A673 (cell line): ENCODE measurements at regions not wholly inside any gene's neighbourhood (a gene's known extent, or its start where the extent isn't known, plus 50 kb on each side); places are given as distances from the start of the nearest gene placed in this dataset.

ENCODE experiments used
- BruUV-seq: library from RNA; stranded (reverse); fragments of 400-500 nt; replicated peaks from 2 replicates; lab custom pipeline; 2021; lab: Mats Ljungman, UMichigan
- CTCF ChIA-PET: fragments of 300-600 bp; sonication (Branson Sonifier 250); formaldehyde crosslinking; loops from one replicate; lab custom pipeline; 2022; ENCODE audit warnings: antibody characterized with exemption; lab: Charles Lee
- POLR2A ChIA-PET: fragments of 300-600 bp; sonication (Branson Sonifier 250); formaldehyde crosslinking; loops from one replicate; lab custom pipeline; 2022; ENCODE audit warnings: antibody characterized with exemption; ENCODE audit not compliant: low non-redundant PET; lab: Charles Lee
- DNase-seq: peaks from one replicate; pipeline ENCODE4 v3.0.0-alpha.2; 2015; ENCODE audit warnings: low spot score
- H3K27ac ChIP-seq: fragments of 200-600 bp; sonication (generic); 2 replicates; pipeline ENCODE4 v1.5.1; 2016; ENCODE audit warnings: mixed run types, low read depth, mild to moderate bottlenecking, mixed read lengths, antibody characterized with exemption, low read length; ENCODE audit not compliant: poor library complexity, severe bottlenecking
- H3K27me3 ChIP-seq: fragments of 200-600 bp; sonication (generic); replicated peaks from 2 replicates; pipeline ENCODE4 v1.6.1; 2017; ENCODE audit warnings: mixed run types, low read depth, mild to moderate bottlenecking, mixed read lengths, antibody characterized with exemption, low read length; ENCODE audit not compliant: insufficient read depth, poor library complexity
- H3K36me3 ChIP-seq: fragments of 200-600 bp; sonication (generic); 2 replicates; pipeline ENCODE4 v1.6.1; 2016; ENCODE audit warnings: mixed run types, mild to moderate bottlenecking, mixed read lengths, antibody characterized with exemption, low read length; ENCODE audit not compliant: insufficient read depth, poor library complexity, severe bottlenecking
- H3K4me1 ChIP-seq: fragments of 200-600 bp; sonication (generic); 2 replicates; pipeline ENCODE4 v1.6.1; 2017; ENCODE audit warnings: mixed run types, mild to moderate bottlenecking, mixed read lengths, antibody characterized with exemption, low read length; ENCODE audit not compliant: insufficient read depth, poor library complexity, severe bottlenecking
- H3K4me3 ChIP-seq: fragments of 200-600 bp; sonication (generic); 2 replicates; pipeline ENCODE4 v1.5.1; 2016; ENCODE audit warnings: low read depth, mixed run types, mild to moderate bottlenecking, mixed read lengths, low read length; ENCODE audit not compliant: poor library complexity, severe bottlenecking
- H3K9me3 ChIP-seq: fragments of 200-600 bp; sonication (generic); 2 replicates; pipeline ENCODE4 v1.6.1; 2016; ENCODE audit warnings: mixed run types, low read depth, mild to moderate bottlenecking, mixed read lengths, antibody characterized with exemption, low read length; ENCODE audit not compliant: poor library complexity, severe bottlenecking
- EZH2 ChIP-seq: fragments of 200-600 bp; sonication (generic); IDR thresholded peaks from 2 replicates; pipeline ENCODE4 v1.6.1; 2017; ENCODE audit warnings: borderline replicate concordance, low read depth, mild to moderate bottlenecking, mixed read lengths, antibody characterized with exemption, low read length; ENCODE audit not compliant: poor library complexity, severe bottlenecking
- intact Hi-C: fragments of 100-400 bp; cut with micrococcal nuclease; formaldehyde crosslinking; loops from one replicate; pipeline ENCODE4 v1.10.0; 2022; ENCODE audit not compliant: unreplicated experiment
- TF ChIP-seq, protein P1 (sequence below): fragments of 300-800, 200-600 bp; sonication (generic); conservative IDR thresholded peaks from 2 replicates; pipeline ENCODE4 v1.5.1; 2017; ENCODE audit warnings: low read depth, mild to moderate bottlenecking, antibody characterized with exemption, low read length, moderate library complexity, mixed read lengths

DNA sequence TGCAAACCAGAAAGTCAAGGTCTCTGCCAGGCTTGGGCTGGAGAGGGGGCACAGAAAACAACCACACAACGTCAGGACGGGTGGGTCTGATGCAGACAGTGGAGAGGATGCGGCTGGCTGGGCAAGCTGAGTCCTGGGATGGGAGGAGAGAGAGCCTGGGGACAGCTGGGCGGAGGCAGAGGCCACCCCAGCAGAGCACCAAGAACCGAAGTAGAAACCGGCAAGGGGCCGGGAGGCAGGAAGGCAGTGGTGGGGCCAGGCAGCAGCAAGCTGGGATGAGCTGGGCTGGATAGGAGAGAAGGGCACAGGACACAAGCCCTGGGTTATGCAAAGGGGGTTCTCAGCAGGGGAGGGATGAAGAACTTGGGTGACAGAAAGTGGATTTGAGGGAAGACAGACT is 188.2 kb downstream of the SHANK2 start:
- Histone ChIP-seq H3K27ac (no peak overlapping the region), H3K27me3 (peaks cover 4% of the 10 kb centered on the region), H3K4me1 (no peaks in the 10 kb centered on the region), H3K4me3 (no peak overlapping the region), H3K9me3 (no peaks in the 10 kb centered on the region), H3K36me3 (no peaks in the 10 kb centered on the region)
- no peak for DNase-seq
- TF ChIP-seq, protein P1, sequence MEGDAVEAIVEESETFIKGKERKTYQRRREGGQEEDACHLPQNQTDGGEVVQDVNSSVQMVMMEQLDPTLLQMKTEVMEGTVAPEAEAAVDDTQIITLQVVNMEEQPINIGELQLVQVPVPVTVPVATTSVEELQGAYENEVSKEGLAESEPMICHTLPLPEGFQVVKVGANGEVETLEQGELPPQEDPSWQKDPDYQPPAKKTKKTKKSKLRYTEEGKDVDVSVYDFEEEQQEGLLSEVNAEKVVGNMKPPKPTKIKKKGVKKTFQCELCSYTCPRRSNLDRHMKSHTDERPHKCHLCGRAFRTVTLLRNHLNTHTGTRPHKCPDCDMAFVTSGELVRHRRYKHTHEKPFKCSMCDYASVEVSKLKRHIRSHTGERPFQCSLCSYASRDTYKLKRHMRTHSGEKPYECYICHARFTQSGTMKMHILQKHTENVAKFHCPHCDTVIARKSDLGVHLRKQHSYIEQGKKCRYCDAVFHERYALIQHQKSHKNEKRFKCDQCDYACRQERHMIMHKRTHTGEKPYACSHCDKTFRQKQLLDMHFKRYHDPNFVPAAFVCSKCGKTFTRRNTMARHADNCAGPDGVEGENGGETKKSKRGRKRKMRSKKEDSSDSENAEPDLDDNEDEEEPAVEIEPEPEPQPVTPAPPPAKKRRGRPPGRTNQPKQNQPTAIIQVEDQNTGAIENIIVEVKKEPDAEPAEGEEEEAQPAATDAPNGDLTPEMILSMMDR: no peak
- no peak for TF ChIP-seq EZH2
- ChIA-PET POLR2A (no interaction called here), CTCF (no interaction called here)
- intact Hi-C loops: no loop called here
- no TSS peak for BruUV-seq

DNA sequence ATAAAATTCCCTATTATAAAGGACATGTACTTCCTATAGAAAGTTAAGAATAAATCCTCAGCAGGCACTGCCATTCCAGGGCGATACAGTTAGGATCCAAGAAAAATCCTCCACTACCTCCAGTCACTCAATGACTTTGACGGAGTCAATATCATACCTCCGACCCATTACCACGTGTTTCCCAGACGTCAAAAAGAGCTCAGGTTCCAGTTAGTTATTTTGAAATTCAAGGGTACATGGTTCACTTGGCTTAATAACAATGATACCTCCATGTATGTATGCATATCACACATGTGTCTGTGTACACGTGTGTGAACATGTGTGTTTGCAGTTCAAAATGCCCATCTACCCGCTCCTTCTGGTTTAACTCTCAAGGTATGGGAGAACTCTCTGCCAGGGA is 189.2 kb downstream of the SHANK2 start:
- POLR2A ChIA-PET: interaction anchor here (0.6 kb wide), 2 partner anchors 71 to 164 kb away, joined by 3 to 8 read pairs; no protein-coding TSS in a partner anchor
- no peaks in the 10 kb centered on the region for H3K9me3 ChIP-seq
- H3K4me1 ChIP-seq: no peaks in the 10 kb centered on the region
- peaks cover 4% of the 10 kb centered on the region for H3K27me3 ChIP-seq
- no peak for DNase-seq
- CTCF ChIA-PET: no interaction called here
- no peak overlapping the region for H3K27ac ChIP-seq
- TF ChIP-seq EZH2: no peak
- TF ChIP-seq, protein P1: no peak
- no peak overlapping the region for H3K4me3 ChIP-seq
- no TSS peak for BruUV-seq
- intact Hi-C loops: no loop called here
- no peaks in the 10 kb centered on the region for H3K36me3 ChIP-seq

DNA sequence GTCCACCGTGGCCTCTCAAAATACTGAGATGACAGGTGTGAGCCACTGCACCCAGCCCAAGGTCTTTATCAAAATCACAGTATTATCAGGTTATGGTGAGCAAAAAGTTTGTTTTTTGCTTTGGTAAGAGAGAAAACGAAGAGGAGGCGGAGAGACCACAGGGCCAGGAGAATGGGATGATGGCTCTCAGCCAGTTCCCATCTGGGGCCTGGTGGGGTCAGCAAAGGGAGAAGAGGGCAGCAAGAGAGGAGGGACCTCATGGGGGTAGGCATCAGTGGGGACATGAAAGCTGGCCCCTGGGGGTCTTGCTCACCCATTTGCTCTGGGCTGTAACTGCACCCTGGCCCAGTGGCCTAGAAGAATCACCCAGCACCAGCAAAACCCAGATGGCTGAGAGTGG is 190.2 kb downstream of the SHANK2 start:
- CTCF ChIA-PET: no interaction called here
- no peak for DNase-seq
- intact Hi-C loops: no loop called here

More for the DNA sequence above, 190.2 kb downstream of the SHANK2 start:
- Histone ChIP-seq H3K4me3 (no peak overlapping the region), H3K4me1 (no peaks in the 10 kb centered on the region), H3K27ac (no peak overlapping the region), H3K36me3 (no peaks in the 10 kb centered on the region), H3K27me3 (peaks cover 4% of the 10 kb centered on the region), H3K9me3 (no peaks in the 10 kb centered on the region)
- POLR2A ChIA-PET: no interaction called here
- TF ChIP-seq EZH2: no peak
- TF ChIP-seq, protein P1: no peak
- BruUV-seq: no TSS peak
